ENCODE measurements at regions not wholly inside any gene's neighbourhood (a gene's known extent, or its start where the extent isn't known, plus 50 kb on each side); places are given as distances from the start of the nearest gene placed in this dataset.

- Mint-ChIP-seq H3K4me3 (no peak overlapping the region), H3K27me3 (no peaks in the 10 kb centered on the region), H3K36me3 (ENCODE audit: low read depth) (no peaks in the 10 kb centered on the region), H3K27ac (no peak overlapping the region), H3K9me3 (peaks cover 4% of the 10 kb centered on the region), H3K4me1 (ENCODE audit: low read depth) (no peaks in the 10 kb centered on the region)
Observed at GRCh38 chr4:14317351-14317750, 684.9 kb upstream of the CPEB2 start.

- no peaks in the 10 kb centered on the region for H3K36me3 Mint-ChIP-seq (ENCODE audit: low read depth)
- H3K9me3 Mint-ChIP-seq: no peaks in the 10 kb centered on the region
- no peaks in the 10 kb centered on the region for H3K27me3 Mint-ChIP-seq
- no peak overlapping the region for H3K4me3 Mint-ChIP-seq
- no peaks in the 10 kb centered on the region for H3K4me1 Mint-ChIP-seq (ENCODE audit: low read depth)
- no peak overlapping the region for H3K27ac Mint-ChIP-seq
Observed at GRCh38 chr4:14318671-14319070, 683.6 kb upstream of the CPEB2 start.

GRCh38 chr4:14321723-14322122 is 680.6 kb upstream of the CPEB2 start:
- H3K4me1 Mint-ChIP-seq (ENCODE audit: low read depth): no peaks in the 10 kb centered on the region
- H3K4me3 Mint-ChIP-seq: no peak overlapping the region
- no peaks in the 10 kb centered on the region for H3K27me3 Mint-ChIP-seq
- no peak overlapping the region for H3K27ac Mint-ChIP-seq
- no peaks in the 10 kb centered on the region for H3K9me3 Mint-ChIP-seq
- no peaks in the 10 kb centered on the region for H3K36me3 Mint-ChIP-seq (ENCODE audit: low read depth)

GRCh38 chr4:14323191-14323590 is 679.1 kb upstream of the CPEB2 start:
- no peaks in the 10 kb centered on the region for H3K9me3 Mint-ChIP-seq
- no peaks in the 10 kb centered on the region for H3K27me3 Mint-ChIP-seq
- no peaks in the 10 kb centered on the region for H3K4me1 Mint-ChIP-seq (ENCODE audit: low read depth)
- H3K4me3 Mint-ChIP-seq: no peak overlapping the region
- H3K36me3 Mint-ChIP-seq (ENCODE audit: low read depth): no peaks in the 10 kb centered on the region
- H3K27ac Mint-ChIP-seq: no peak overlapping the region

GRCh38 chr4:14329228-14329627 is 673.1 kb upstream of the CPEB2 start:
- H3K27me3 Mint-ChIP-seq: no peaks in the 10 kb centered on the region
- H3K4me3 Mint-ChIP-seq: no peak overlapping the region
- H3K9me3 Mint-ChIP-seq: peaks cover 4% of the 10 kb centered on the region
- no peaks in the 10 kb centered on the region for H3K36me3 Mint-ChIP-seq (ENCODE audit: low read depth)
- H3K4me1 Mint-ChIP-seq (ENCODE audit: low read depth): no peaks in the 10 kb centered on the region
- no peak overlapping the region for H3K27ac Mint-ChIP-seq

GRCh38 chr4:14333616-14334015 is 668.7 kb upstream of the CPEB2 start:
- Mint-ChIP-seq H3K36me3 (ENCODE audit: low read depth) (no peaks in the 10 kb centered on the region), H3K27ac (no peak overlapping the region), H3K4me1 (ENCODE audit: low read depth) (no peaks in the 10 kb centered on the region), H3K4me3 (no peak overlapping the region), H3K9me3 (peaks cover 13% of the 10 kb centered on the region), H3K27me3 (no peaks in the 10 kb centered on the region)

- no peaks in the 10 kb centered on the region for H3K36me3 Mint-ChIP-seq (ENCODE audit: low read depth)
Observed at GRCh38 chr4:14334166-14334565, 668.1 kb upstream of the CPEB2 start.

GRCh38 chr4:14335872-14336271 is 666.4 kb upstream of the CPEB2 start:
- H3K4me1 Mint-ChIP-seq (ENCODE audit: low read depth): peaks cover 4% of the 10 kb centered on the region
- H3K9me3 Mint-ChIP-seq: peaks cover 13% of the 10 kb centered on the region
- H3K27me3 Mint-ChIP-seq: no peaks in the 10 kb centered on the region
- no peaks in the 10 kb centered on the region for H3K36me3 Mint-ChIP-seq (ENCODE audit: low read depth)
- H3K4me3 Mint-ChIP-seq: no peak overlapping the region
- H3K27ac Mint-ChIP-seq: no peak overlapping the region

More at GRCh38 chr4:14334166-14334565, 668.1 kb upstream of the CPEB2 start:
- Mint-ChIP-seq H3K27ac (no peak overlapping the region), H3K4me1 (ENCODE audit: low read depth) (peaks cover 2% of the 10 kb centered on the region), H3K27me3 (no peaks in the 10 kb centered on the region), H3K9me3 (peaks cover 13% of the 10 kb centered on the region), H3K4me3 (no peak overlapping the region)

GRCh38 chr4:14336656-14337055 is 665.6 kb upstream of the CPEB2 start:
- H3K27ac Mint-ChIP-seq: no peak overlapping the region
- no peaks in the 10 kb centered on the region for H3K36me3 Mint-ChIP-seq (ENCODE audit: low read depth)
- no peak overlapping the region for H3K4me3 Mint-ChIP-seq
- peaks cover 13% of the 10 kb centered on the region for H3K9me3 Mint-ChIP-seq
- H3K27me3 Mint-ChIP-seq: no peaks in the 10 kb centered on the region
- peaks cover 4% of the 10 kb centered on the region for H3K4me1 Mint-ChIP-seq (ENCODE audit: low read depth)

GRCh38 chr4:14337892-14338584 is 664.2 kb upstream of the CPEB2 start:
- Mint-ChIP-seq H3K27me3 (no peaks in the 10 kb centered on the region), H3K36me3 (ENCODE audit: low read depth) (no peaks in the 10 kb centered on the region), H3K4me3 (no peak overlapping the region), H3K27ac (no peak overlapping the region), H3K9me3 (peaks cover 13% of the 10 kb centered on the region), H3K4me1 (ENCODE audit: low read depth) (peaks cover 4% of the 10 kb centered on the region)

GRCh38 chr4:14338585-14339265 is 663.6 kb upstream of the CPEB2 start:
- no peak overlapping the region for H3K27ac Mint-ChIP-seq
- peaks cover 4% of the 10 kb centered on the region for H3K4me1 Mint-ChIP-seq (ENCODE audit: low read depth)

GRCh38 chr4:14339715-14340114 is 662.6 kb upstream of the CPEB2 start:
- Mint-ChIP-seq H3K9me3 (peaks cover 4% of the 10 kb centered on the region), H3K4me3 (no peak overlapping the region), H3K36me3 (ENCODE audit: low read depth) (no peaks in the 10 kb centered on the region), H3K27ac (no peak overlapping the region), H3K4me1 (ENCODE audit: low read depth) (peaks cover 4% of the 10 kb centered on the region), H3K27me3 (no peaks in the 10 kb centered on the region)

More at GRCh38 chr4:14338585-14339265, 663.6 kb upstream of the CPEB2 start:
- no peaks in the 10 kb centered on the region for H3K27me3 Mint-ChIP-seq
- no peaks in the 10 kb centered on the region for H3K36me3 Mint-ChIP-seq (ENCODE audit: low read depth)
- H3K4me3 Mint-ChIP-seq: no peak overlapping the region
- peaks cover 13% of the 10 kb centered on the region for H3K9me3 Mint-ChIP-seq

GRCh38 chr4:14340321-14340720 is 662.0 kb upstream of the CPEB2 start:
- H3K4me1 Mint-ChIP-seq (ENCODE audit: low read depth): peaks cover 4% of the 10 kb centered on the region
- H3K27me3 Mint-ChIP-seq: no peaks in the 10 kb centered on the region
- no peaks in the 10 kb centered on the region for H3K36me3 Mint-ChIP-seq (ENCODE audit: low read depth)
- no peak overlapping the region for H3K27ac Mint-ChIP-seq
- H3K4me3 Mint-ChIP-seq: no peak overlapping the region
- H3K9me3 Mint-ChIP-seq: peaks cover 4% of the 10 kb centered on the region

- Mint-ChIP-seq H3K36me3 (ENCODE audit: low read depth) (no peaks in the 10 kb centered on the region), H3K4me1 (ENCODE audit: low read depth) (peaks cover 3% of the 10 kb centered on the region), H3K9me3 (no peaks in the 10 kb centered on the region), H3K27me3 (no peaks in the 10 kb centered on the region), H3K27ac (no peak overlapping the region), H3K4me3 (no peak overlapping the region)
Observed at GRCh38 chr4:14343961-14344360, 658.3 kb upstream of the CPEB2 start.

- Mint-ChIP-seq H3K4me3 (no peak overlapping the region), H3K27ac (no peak overlapping the region), H3K27me3 (no peaks in the 10 kb centered on the region), H3K36me3 (ENCODE audit: low read depth) (no peaks in the 10 kb centered on the region), H3K4me1 (ENCODE audit: low read depth) (no peaks in the 10 kb centered on the region), H3K9me3 (no peaks in the 10 kb centered on the region)
Observed at GRCh38 chr4:14345356-14345775, 656.9 kb upstream of the CPEB2 start.

- Mint-ChIP-seq H3K4me1 (ENCODE audit: low read depth) (no peaks in the 10 kb centered on the region), H3K9me3 (no peaks in the 10 kb centered on the region), H3K4me3 (no peak overlapping the region), H3K36me3 (ENCODE audit: low read depth) (no peaks in the 10 kb centered on the region), H3K27me3 (no peaks in the 10 kb centered on the region), H3K27ac (no peak overlapping the region)
Observed at GRCh38 chr4:14347526-14347925, 654.8 kb upstream of the CPEB2 start.

Data from stimulated activated naive CD8-positive, alpha-beta T cell treated with anti-CD3 and anti-CD28 coated beads, Interleukin-15, Interleukin-2, amounts not matched to agents 100 ng/mL and 50 ng/mL, for 24 hours (primary cell).